Lower leg skin (tissue), 3 donors: ENCODE measurements at regions not wholly inside any gene's neighbourhood (a gene's known extent, or its start where the extent isn't known, plus 50 kb on each side); places are given as distances from the start of the nearest gene placed in this dataset.

Experiments
- POLR2A ChIP-seq, 2 donors: fragments of 450-650 bp; IDR thresholded peaks; one replicate each; pipeline ENCODE4 v1.6.1; 2016 to 2017; ENCODE audit warnings: antibody characterized with exemption in 2 of 2, mild to moderate bottlenecking in 1 of 2, moderate library complexity in 1 of 2
- TF ChIP-seq, protein P1 (sequence below), 3 donors: fragments of 450-650 bp; IDR thresholded peaks; one replicate each; pipeline ENCODE4 v1.5.1; 2016; ENCODE audit warnings: antibody characterized with exemption in 3 of 3, mild to moderate bottlenecking in 3 of 3, moderate library complexity in 2 of 3

DNA sequence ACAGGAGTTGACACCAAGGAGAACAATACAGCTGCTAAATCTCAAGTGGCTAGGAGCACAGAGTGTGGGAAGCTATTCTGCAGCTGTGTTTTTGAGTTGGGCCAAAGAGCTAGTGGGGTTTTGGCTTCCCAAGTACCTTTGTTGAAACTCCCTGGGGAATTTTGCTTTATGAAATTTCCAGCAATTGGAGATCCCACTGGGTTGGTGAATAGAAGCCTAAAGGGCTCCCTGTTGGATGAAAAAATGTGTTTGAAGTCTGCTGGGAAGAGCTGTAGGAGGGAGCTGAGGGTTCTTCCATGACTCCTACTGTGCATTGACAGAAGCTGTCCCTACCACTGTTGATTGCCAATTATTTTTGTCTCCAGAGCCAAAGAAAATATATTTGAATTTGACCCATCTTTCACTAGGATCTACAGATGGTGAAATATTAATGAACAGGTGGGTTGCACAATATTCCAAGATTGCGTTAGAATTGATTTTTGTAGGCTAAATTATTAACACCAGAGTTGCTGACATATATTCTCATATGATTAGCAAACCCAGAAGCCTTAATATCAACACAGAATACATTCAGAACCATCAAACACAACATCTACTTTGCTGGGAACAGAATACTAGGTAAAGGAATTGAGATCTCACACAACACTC lies 95.4 kb upstream of the CYP1B1 start:
- TF ChIP-seq, protein P1, sequence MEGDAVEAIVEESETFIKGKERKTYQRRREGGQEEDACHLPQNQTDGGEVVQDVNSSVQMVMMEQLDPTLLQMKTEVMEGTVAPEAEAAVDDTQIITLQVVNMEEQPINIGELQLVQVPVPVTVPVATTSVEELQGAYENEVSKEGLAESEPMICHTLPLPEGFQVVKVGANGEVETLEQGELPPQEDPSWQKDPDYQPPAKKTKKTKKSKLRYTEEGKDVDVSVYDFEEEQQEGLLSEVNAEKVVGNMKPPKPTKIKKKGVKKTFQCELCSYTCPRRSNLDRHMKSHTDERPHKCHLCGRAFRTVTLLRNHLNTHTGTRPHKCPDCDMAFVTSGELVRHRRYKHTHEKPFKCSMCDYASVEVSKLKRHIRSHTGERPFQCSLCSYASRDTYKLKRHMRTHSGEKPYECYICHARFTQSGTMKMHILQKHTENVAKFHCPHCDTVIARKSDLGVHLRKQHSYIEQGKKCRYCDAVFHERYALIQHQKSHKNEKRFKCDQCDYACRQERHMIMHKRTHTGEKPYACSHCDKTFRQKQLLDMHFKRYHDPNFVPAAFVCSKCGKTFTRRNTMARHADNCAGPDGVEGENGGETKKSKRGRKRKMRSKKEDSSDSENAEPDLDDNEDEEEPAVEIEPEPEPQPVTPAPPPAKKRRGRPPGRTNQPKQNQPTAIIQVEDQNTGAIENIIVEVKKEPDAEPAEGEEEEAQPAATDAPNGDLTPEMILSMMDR (IDR thresholded peaks at IDR 0.05) = no peak
- no peak for TF ChIP-seq POLR2A (IDR thresholded peaks at IDR 0.05)
